Mucosa of descending colon (tissue), 3 donors: ENCODE measurements at regions not wholly inside any gene's neighbourhood (a gene's known extent, or its start where the extent isn't known, plus 50 kb on each side); places are given as distances from the start of the nearest gene placed in this dataset.

Source experiments
- ATAC-seq: fragments of 200-7000 bp; cut with Tn5 transposase; one replicate; pipeline ENCODE4 v1.9.1; 2020; ENCODE audit warnings: mild to moderate bottlenecking, moderate library complexity
- DNase-seq, 3 donors: peaks; one replicate each; pipeline ENCODE4 v3.0.0-alpha.2; 2020
- H3K36me3 ChIP-seq: fragments of 200-600 bp; one replicate; pipeline ENCODE4 v1.8.0; 2021; ENCODE audit warnings: low read depth, mild to moderate bottlenecking
- H3K4me1 ChIP-seq: fragments of 200-600 bp; one replicate; pipeline ENCODE4 v1.8.0; 2021; ENCODE audit warnings: low read depth, mild to moderate bottlenecking
- H3K4me3 ChIP-seq: fragments of 200-600 bp; one replicate; pipeline ENCODE4 v1.8.0; 2021; ENCODE audit warnings: mild to moderate bottlenecking
- H3K9me3 ChIP-seq: fragments of 200-600 bp; one replicate; pipeline ENCODE4 v1.8.0; 2021; ENCODE audit warnings: mild to moderate bottlenecking
- CTCF ChIP-seq: fragments of 200-600 bp; IDR thresholded peaks from one replicate; pipeline ENCODE4 v1.8.0; 2022; ENCODE audit warnings: antibody characterized with exemption, mild to moderate bottlenecking
- intact Hi-C, 2 donors: fragments of 100-400 bp; cut with DNase I in 1 of 2; cut with micrococcal nuclease in 1 of 2; formaldehyde crosslinking; loops; one replicate each; pipeline versions ENCODE4 v1.11.0 to v1.11.1; 2022; cut with DNase I, micrococcal nuclease
- donor health status: DM: no; HTN: no; CAD: no; lungs with moderate emphysema.
- donor health status: DM: no; HTN: no; CAD: no.
- donor health status: DM: no; HTN: yes; CAD: no.

GRCh38 chr1:115499253-115499652 lies 142.5 kb upstream of the VANGL1 start:
- no peak overlapping the region for H3K4me3 ChIP-seq
- intact Hi-C loops: no loop called here
- TF ChIP-seq CTCF: no peak
- H3K4me1 ChIP-seq: no peaks in the 10 kb centered on the region
- ATAC-seq (no peak), DNase-seq (no peak)
- no peaks in the 10 kb centered on the region for H3K36me3 ChIP-seq
- no peaks in the 10 kb centered on the region for H3K9me3 ChIP-seq

GRCh38 chr1:115496904-115497527 lies 144.8 kb upstream of the VANGL1 start:
- Histone ChIP-seq H3K4me1 (no peaks in the 10 kb centered on the region), H3K9me3 (no peaks in the 10 kb centered on the region), H3K36me3 (no peaks in the 10 kb centered on the region), H3K4me3 (no peak overlapping the region)
- intact Hi-C loops: no loop called here
- DNase-seq (no peak), ATAC-seq (no peak)
- no peak for TF ChIP-seq CTCF

GRCh38 chr1:115495625-115496024 lies 146.1 kb upstream of the VANGL1 start:
- no peaks in the 10 kb centered on the region for H3K9me3 ChIP-seq
- no peaks in the 10 kb centered on the region for H3K36me3 ChIP-seq
- no peak for TF ChIP-seq CTCF
- no peak overlapping the region for H3K4me3 ChIP-seq
- ATAC-seq (no peak), DNase-seq (no peak)
- no peaks in the 10 kb centered on the region for H3K4me1 ChIP-seq
- intact Hi-C loops: no loop called here

GRCh38 chr1:115495111-115495510 lies 146.7 kb upstream of the VANGL1 start:
- Histone ChIP-seq H3K9me3 (no peaks in the 10 kb centered on the region), H3K4me1 (no peaks in the 10 kb centered on the region), H3K36me3 (no peaks in the 10 kb centered on the region), H3K4me3 (no peak overlapping the region)
- TF ChIP-seq CTCF: no peak
- intact Hi-C loops: no loop called here
- DNase-seq (no peak), ATAC-seq (no peak)

- DNase-seq (no peak), ATAC-seq (no peak)
- intact Hi-C loops: no loop called here
These were observed 147.9 kb upstream of the VANGL1 start for GRCh38 chr1:115493834-115494233.

More at GRCh38 chr1:115493834-115494233, 147.9 kb upstream of the VANGL1 start:
- Histone ChIP-seq H3K4me1 (no peaks in the 10 kb centered on the region), H3K36me3 (no peaks in the 10 kb centered on the region), H3K4me3 (no peak overlapping the region), H3K9me3 (no peaks in the 10 kb centered on the region)
- no peak for TF ChIP-seq CTCF
